ENCODE measurements at regions not wholly inside any gene's neighbourhood (a gene's known extent, or its start where the extent isn't known, plus 50 kb on each side); places are given as distances from the start of the nearest gene placed in this dataset.
"Not testable (repeated sequence)": the region's sequence is repeated elsewhere in the genome, so short reads cannot be mapped to it uniquely, and the experiment has no call there.

DNA sequence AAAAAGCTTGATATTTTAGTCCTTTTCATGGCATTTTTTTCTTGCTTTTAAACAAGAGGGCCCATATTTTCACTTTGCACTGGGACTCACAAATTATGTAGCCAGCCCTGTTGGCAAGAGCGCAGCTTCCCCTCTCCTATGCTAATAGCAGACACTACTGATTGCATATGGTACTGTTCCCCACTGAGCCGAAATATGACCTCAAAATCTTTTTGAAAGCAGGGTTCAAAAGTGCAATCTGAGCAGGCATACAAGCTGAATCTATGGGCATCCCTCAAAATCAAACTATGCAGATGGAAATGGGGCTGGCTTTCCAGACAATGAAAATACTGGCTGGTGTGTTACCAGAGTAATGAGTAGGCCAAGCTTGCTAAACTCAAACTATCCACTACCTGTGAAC, 225.2 kb upstream of the SETMAR start:
- no peak for DNase-seq

GRCh38 chr3:4078903-4079302, 224.3 kb upstream of the SETMAR start:
- DNase-seq, result no peak

DNA sequence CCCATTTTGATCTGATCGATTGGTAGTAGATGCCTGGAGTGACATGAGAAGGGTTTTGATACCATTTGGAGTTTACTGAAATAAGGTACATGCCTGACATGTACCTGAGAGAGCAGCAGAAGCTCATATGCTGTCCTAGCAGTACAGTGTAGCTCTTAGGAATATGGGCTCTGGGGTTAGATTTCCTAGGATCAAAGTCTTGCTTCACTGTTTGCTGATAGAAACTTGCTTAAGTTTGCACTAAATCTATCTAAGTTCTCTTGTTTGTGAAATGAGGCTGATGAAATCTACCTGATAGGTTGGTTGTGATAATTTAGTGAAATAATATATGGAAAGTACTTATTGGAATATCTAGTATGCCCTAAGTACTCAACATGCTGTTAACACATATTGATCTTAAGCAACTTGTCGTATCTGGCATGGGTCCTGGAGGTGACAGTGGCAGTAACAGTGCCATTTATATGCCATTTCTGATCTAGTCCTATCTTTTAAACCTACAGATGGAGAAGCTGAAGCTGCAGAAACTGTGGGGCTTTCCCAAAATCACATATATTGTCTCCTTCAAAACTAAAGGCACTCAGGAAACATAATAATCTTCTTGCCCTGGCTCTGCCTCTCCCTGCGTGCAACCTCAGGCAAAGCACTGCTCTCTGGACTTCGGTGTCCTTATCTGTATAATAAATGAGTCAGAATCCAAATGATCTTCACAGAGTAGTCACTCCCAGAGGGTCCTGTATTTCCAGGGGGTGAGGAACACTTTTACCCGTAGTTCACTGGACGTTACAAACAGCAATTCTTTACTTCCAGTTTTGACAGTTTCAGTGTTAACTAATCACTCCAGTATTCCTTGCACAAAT, 223.6 kb upstream of the SETMAR start:
- no peak for DNase-seq

- no peak for DNase-seq
Measured at GRCh38 chr3:4083225-4084015, 219.7 kb upstream of the SETMAR start.

DNA sequence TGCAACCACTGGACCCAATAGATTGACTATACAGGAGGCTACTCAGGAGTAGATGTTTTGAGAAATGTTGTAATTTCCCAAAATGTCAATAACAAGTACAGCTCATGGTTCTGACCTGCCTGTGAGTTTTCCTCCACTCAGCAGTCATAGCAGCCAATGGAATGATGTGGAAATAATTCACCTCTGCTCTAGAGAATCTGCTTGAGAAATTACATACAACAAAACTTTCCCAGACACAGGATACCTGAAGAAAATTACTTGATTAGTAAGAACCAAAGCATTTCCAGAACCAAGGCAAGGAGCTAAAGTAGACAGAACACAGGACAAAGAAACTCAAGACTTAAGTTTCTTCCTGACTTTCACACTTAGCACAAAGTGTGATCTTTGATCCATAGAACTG, 218.9 kb upstream of the SETMAR start:
- DNase-seq, result no peak

GRCh38 chr3:4086662-4087061, 216.5 kb upstream of the SETMAR start:
- not testable (repeated sequence) for DNase-seq

- DNase-seq, result no peak
Measured at GRCh38 chr3:4091786-4092185, 211.4 kb upstream of the SETMAR start.

GRCh38 chr3:4097801-4098200, 205.4 kb upstream of the SETMAR start:
- no peak for DNase-seq

- no peak for DNase-seq
Measured at GRCh38 chr3:4099607-4100006, 203.6 kb upstream of the SETMAR start.

DNA sequence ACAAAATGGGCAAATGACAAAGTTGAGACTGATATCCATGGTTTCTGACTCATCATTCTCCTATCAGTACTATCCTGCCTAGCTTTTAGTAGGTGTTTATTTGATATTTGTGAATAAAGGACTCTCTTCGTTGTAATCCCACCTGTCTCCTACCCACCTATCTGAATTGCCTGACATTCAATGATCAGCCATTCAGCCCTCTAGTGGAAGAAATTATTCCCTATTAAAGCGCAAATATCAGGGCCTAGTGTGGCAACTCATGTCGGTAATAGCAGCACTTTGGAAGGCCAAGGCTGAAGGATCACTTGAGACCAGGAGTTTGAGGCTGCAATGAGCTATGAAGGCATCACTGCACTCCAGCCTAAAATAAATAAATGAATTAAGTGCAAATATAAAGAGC, 195.7 kb upstream of the SETMAR start:
- DNase-seq, result no peak

- DNase-seq, result no peak
Measured at GRCh38 chr3:4113811-4114522, 189.2 kb upstream of the SETMAR start.

DNA sequence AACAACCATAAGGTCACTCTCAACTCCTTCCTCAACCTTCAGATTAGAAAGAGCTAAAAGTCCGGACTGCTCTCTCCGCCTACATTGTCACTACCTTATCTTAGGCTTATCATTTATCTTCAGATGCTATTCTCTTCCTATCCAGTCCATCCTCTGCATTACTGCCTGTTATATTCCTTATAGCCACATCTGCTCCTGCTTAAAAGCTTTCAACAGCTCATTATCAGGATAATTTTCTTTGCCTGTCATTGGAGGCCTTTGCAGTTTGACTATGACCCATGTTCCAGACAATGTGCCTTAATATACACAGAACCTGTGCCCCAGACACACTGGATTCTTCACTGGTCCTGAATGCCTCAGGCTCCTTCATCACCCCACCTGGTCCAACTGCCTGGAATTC, 184.1 kb upstream of the SETMAR start:
- no peak for DNase-seq

DNA sequence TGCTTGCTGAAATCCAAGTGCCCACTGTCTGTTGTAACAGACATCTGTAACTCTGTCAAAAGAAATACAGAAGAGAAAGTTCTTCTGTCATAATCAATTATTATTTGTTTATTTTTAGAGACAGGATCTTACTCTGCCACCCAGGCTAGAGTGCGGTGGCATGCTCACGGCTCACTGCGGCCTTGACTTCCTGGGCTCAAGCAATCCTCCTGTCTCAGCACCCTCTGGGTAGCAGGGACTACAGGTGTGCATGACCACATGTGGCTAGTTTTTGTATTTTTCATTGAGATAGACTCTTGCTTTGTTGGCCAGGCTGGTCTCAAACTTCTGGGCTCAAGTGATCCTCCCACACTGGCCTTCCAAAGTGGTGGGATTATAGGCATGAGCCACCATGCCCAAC, 177.6 kb upstream of the SETMAR start:
- no peak for DNase-seq

DNA sequence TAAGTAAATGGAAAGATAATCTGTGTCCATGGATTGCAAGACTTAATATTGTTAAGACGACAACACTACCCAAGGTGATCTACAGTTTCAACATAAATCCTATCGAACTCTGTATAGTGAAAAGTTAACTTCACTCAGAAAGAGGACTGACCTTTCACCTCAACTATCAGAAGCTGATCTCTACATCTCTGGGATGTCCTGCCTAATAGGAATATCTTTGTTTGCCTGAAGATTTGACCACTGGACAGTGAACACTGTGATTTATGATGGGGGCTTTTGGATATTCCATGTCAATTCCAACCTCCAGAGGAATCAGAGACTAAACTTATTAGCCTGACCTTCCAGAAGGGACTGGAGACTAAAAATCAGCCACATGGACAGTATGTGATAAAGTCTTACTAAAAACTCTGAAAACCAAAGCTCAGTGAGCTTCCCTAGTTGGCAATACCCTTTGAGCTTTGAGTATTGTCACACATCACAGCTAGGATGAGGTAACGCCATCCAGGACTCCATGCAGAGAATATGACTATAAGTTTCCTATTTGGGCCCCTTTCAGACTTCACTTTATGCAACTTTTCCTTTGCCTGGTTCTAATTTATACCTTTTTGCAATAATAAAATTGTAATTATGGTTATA, 164.9 kb upstream of the SETMAR start:
- no peak for DNase-seq

DNA sequence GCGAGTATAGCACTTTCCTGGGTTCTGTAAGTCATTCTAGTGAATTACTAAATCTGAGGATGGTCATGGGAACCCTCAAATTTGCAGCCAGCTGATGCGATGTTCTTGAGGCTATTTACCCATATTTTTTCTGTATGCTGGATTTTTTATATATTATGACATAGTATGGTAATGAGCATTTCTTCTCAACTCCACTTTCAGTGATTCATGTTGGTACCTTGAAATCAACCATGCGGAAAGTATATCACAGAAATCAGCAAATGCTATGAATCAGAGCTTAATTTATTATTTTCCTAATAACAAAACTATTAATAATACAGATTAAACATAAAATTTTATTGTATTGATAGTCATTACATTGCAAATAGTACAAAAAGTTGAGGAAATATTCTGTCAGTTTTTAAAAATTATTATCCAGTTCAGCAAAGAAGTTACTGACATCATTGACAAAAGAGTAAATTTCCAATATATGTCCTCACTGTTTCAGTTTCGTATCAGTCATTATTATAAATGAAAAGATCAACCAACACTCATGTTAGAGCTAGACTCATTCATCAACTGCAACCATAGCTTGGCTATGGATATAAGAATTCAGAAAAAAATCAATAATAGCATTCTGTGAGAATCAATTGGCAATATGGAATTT, 164.3 kb upstream of the SETMAR start:
- DNase-seq, result no peak

GRCh38 chr3:4139462-4140140, 163.6 kb upstream of the SETMAR start:
- no peak for DNase-seq

GRCh38 chr3:4140921-4141320, 162.2 kb upstream of the SETMAR start:
- DNase-seq, result no peak

DNA sequence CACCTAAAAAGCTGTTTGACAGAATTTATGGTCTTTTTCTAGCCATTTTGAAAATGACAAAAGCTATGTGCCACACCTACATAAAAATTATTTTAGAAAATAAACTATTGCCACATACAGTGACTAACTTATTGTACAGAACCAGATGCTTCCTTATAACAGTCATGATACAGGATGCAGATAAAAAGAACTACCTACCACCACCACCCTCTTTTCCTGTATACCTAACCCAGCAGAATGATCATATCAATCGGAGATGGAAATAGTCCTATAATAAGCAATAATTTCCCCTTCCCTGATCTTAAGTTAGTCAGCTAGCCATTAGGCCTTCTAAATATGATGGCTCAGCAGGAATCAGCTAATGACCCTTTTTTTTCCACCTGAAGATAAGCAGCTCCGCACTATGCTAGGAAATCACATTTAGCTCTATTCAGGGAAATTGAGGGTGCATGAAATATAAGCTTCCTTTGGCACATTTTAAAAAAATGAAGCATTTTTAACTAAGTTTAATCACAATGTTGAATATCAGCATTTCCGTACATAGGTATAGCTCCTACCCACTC, 155.5 kb upstream of the SETMAR start:
- DNase-seq, result no peak

GRCh38 chr3:4149296-4149695, 153.9 kb upstream of the SETMAR start:
- no peak for DNase-seq

DNA sequence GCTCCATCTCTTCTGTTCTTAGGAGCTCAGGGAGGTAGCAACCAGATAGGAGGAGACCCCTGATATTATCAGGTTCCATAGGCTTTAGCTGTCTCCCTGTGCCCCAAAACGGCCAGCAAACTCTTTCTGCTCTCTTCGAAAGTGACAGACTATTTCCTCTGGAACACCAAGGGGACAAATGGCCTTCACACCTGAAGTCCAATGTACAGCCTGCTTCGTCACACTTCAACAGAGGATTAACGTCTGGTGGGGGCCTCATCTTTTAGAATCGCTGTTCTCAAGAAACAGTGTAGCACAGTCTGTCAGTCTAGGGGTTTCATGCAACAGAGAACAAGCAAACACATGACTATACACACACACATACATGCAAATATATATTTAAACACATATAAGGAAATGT, 152.4 kb upstream of the SETMAR start:
- no peak for DNase-seq

DNA sequence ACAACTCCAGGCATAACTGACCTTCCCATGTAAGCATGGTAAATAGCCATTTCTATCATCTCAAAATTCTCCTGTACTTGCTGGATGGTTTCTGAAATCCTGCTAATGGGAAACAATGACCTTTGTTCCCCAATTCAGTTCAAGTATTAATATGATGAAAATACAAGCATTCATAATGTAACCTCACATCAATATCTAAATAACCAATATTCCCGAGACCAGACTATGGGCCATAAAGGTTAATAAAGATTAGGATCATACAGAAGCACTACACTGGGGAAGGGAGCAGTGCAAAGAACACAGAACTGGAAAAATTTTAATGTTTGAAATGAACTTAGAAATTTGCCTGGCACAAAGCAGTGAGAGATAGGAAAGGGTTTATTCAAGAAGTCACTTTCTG, 151.3 kb upstream of the SETMAR start:
- DNase-seq, result no peak

- DNase-seq, result no peak
Measured at GRCh38 chr3:4153771-4154170, 149.4 kb upstream of the SETMAR start.
